ENCODE measurements at regions not wholly inside any gene's neighbourhood (a gene's known extent, or its start where the extent isn't known, plus 50 kb on each side); places are given as distances from the start of the nearest gene placed in this dataset.
A peak's percentile ranks its signal among the peaks of the same experiment; 100 is the strongest.

- peak overlapping the region; percentile 86 for H3K27ac ChIP-seq (ENCODE audit: low read depth, low read length)
- peak overlapping the region; percentile 10; the same call in 1 of the 2 replicates for H3K4me3 ChIP-seq (ENCODE audit: low read depth, low read length)
These were observed 84.6 kb upstream of the MAX start for GRCh38 chr14:65186951-65187350.

GRCh38 chr14:65187421-65188049 lies 85.2 kb upstream of the MAX start:
- Histone ChIP-seq H3K27ac (ENCODE audit: low read depth, low read length) (peak overlapping the region; percentile 86), H3K9ac (ENCODE audit: low read depth, low read length) (no peak overlapping the region), H3K27me3 (ENCODE audit: control insufficient read depth, insufficient read depth, low read length) (peaks cover 9% of the 10 kb centered on the region; the same call in 1 of the 2 replicates), H3K4me1 (ENCODE audit: control insufficient read depth, insufficient read depth, low read length) (peaks cover 32% of the 10 kb centered on the region), H3K36me3 (ENCODE audit: control insufficient read depth, insufficient read depth, low read length) (no peaks in the 10 kb centered on the region), H3K4me3 (ENCODE audit: low read depth, low read length) (peak overlapping the region; percentile 10; the same call in 1 of the 2 replicates), H3K9me3 (ENCODE audit: control insufficient read depth, insufficient read depth, low read length) (0 out of 2 replicates have a peak, but pooled peaks cover under 1% of the 10 kb centered on the region)

More at GRCh38 chr14:65186951-65187350, 84.6 kb upstream of the MAX start:
- Histone ChIP-seq H3K36me3 (ENCODE audit: control insufficient read depth, insufficient read depth, low read length) (no peaks in the 10 kb centered on the region), H3K4me1 (ENCODE audit: control insufficient read depth, insufficient read depth, low read length) (peaks cover 32% of the 10 kb centered on the region), H3K9me3 (ENCODE audit: control insufficient read depth, insufficient read depth, low read length) (peaks cover 6% of the 10 kb centered on the region), H3K9ac (ENCODE audit: low read depth, low read length) (no peak overlapping the region), H3K27me3 (ENCODE audit: control insufficient read depth, insufficient read depth, low read length) (peaks cover 9% of the 10 kb centered on the region; the same call in 1 of the 2 replicates)

GRCh38 chr14:65190312-65190711 lies 88.0 kb upstream of the MAX start:
- Histone ChIP-seq H3K36me3 (ENCODE audit: control insufficient read depth, insufficient read depth, low read length) (no peaks in the 10 kb centered on the region), H3K27me3 (ENCODE audit: control insufficient read depth, insufficient read depth, low read length) (peaks cover 5% of the 10 kb centered on the region; the same call in 1 of the 2 replicates), H3K9me3 (ENCODE audit: control insufficient read depth, insufficient read depth, low read length) (no peaks in the 10 kb centered on the region), H3K27ac (ENCODE audit: low read depth, low read length) (no peak overlapping the region), H3K4me3 (ENCODE audit: low read depth, low read length) (no peak overlapping the region), H3K4me1 (ENCODE audit: control insufficient read depth, insufficient read depth, low read length) (peaks cover 25% of the 10 kb centered on the region), H3K9ac (ENCODE audit: low read depth, low read length) (no peak overlapping the region)

- Histone ChIP-seq H3K27me3 (ENCODE audit: control insufficient read depth, insufficient read depth, low read length) (no peaks in the 10 kb centered on the region; the same call in 1 of the 2 replicates), H3K9me3 (ENCODE audit: control insufficient read depth, insufficient read depth, low read length) (no peaks in the 10 kb centered on the region), H3K27ac (ENCODE audit: low read depth, low read length) (no peak overlapping the region), H3K36me3 (ENCODE audit: control insufficient read depth, insufficient read depth, low read length) (no peaks in the 10 kb centered on the region), H3K4me3 (ENCODE audit: low read depth, low read length) (no peak overlapping the region), H3K9ac (ENCODE audit: low read depth, low read length) (no peak overlapping the region), H3K4me1 (ENCODE audit: control insufficient read depth, insufficient read depth, low read length) (peaks cover 16% of the 10 kb centered on the region)
These were observed 89.4 kb upstream of the MAX start for GRCh38 chr14:65191716-65192115.

- Histone ChIP-seq H3K27ac (ENCODE audit: low read depth, low read length) (no peak overlapping the region), H3K4me1 (ENCODE audit: control insufficient read depth, insufficient read depth, low read length) (peaks cover 6% of the 10 kb centered on the region), H3K9ac (ENCODE audit: low read depth, low read length) (no peak overlapping the region), H3K36me3 (ENCODE audit: control insufficient read depth, insufficient read depth, low read length) (no peaks in the 10 kb centered on the region), H3K27me3 (ENCODE audit: control insufficient read depth, insufficient read depth, low read length) (no peaks in the 10 kb centered on the region; the same call in 1 of the 2 replicates), H3K9me3 (ENCODE audit: control insufficient read depth, insufficient read depth, low read length) (no peaks in the 10 kb centered on the region), H3K4me3 (ENCODE audit: low read depth, low read length) (no peak overlapping the region)
These were observed 90.4 kb upstream of the MAX start for GRCh38 chr14:65192686-65193085.

- H3K9ac ChIP-seq (ENCODE audit: low read depth, low read length): no peak overlapping the region
- no peaks in the 10 kb centered on the region for H3K36me3 ChIP-seq (ENCODE audit: control insufficient read depth, insufficient read depth, low read length)
- H3K27ac ChIP-seq (ENCODE audit: low read depth, low read length): no peak overlapping the region
- no peaks in the 10 kb centered on the region; the same call in 1 of the 2 replicates for H3K27me3 ChIP-seq (ENCODE audit: control insufficient read depth, insufficient read depth, low read length)
- H3K4me1 ChIP-seq (ENCODE audit: control insufficient read depth, insufficient read depth, low read length): no peaks in the 10 kb centered on the region; the same call in 1 of the 2 replicates
- no peak overlapping the region for H3K4me3 ChIP-seq (ENCODE audit: low read depth, low read length)
- H3K9me3 ChIP-seq (ENCODE audit: control insufficient read depth, insufficient read depth, low read length): no peaks in the 10 kb centered on the region
These were observed 91.7 kb upstream of the MAX start for GRCh38 chr14:65193916-65194590.

- Histone ChIP-seq H3K27me3 (ENCODE audit: control insufficient read depth, insufficient read depth, low read length) (no peaks in the 10 kb centered on the region; the same call in 1 of the 2 replicates), H3K4me3 (ENCODE audit: low read depth, low read length) (no peak overlapping the region), H3K9ac (ENCODE audit: low read depth, low read length) (no peak overlapping the region), H3K4me1 (ENCODE audit: control insufficient read depth, insufficient read depth, low read length) (no peaks in the 10 kb centered on the region; the same call in 1 of the 2 replicates), H3K9me3 (ENCODE audit: control insufficient read depth, insufficient read depth, low read length) (no peaks in the 10 kb centered on the region), H3K27ac (ENCODE audit: low read depth, low read length) (no peak overlapping the region), H3K36me3 (ENCODE audit: control insufficient read depth, insufficient read depth, low read length) (no peaks in the 10 kb centered on the region)
These were observed 92.9 kb upstream of the MAX start for GRCh38 chr14:65195042-65195719.

GRCh38 chr14:65198346-65198745 lies 96.0 kb upstream of the MAX start:
- Histone ChIP-seq H3K27me3 (ENCODE audit: control insufficient read depth, insufficient read depth, low read length) (no peaks in the 10 kb centered on the region), H3K4me1 (ENCODE audit: control insufficient read depth, insufficient read depth, low read length) (no peaks in the 10 kb centered on the region), H3K9ac (ENCODE audit: low read depth, low read length) (no peak overlapping the region), H3K9me3 (ENCODE audit: control insufficient read depth, insufficient read depth, low read length) (no peaks in the 10 kb centered on the region), H3K36me3 (ENCODE audit: control insufficient read depth, insufficient read depth, low read length) (no peaks in the 10 kb centered on the region), H3K4me3 (ENCODE audit: low read depth, low read length) (no peak overlapping the region), H3K27ac (ENCODE audit: low read depth, low read length) (no peak overlapping the region)

GRCh38 chr14:65200454-65200853 lies 98.1 kb upstream of the MAX start:
- H3K27ac ChIP-seq (ENCODE audit: low read depth, low read length): no peak overlapping the region
- H3K4me1 ChIP-seq (ENCODE audit: control insufficient read depth, insufficient read depth, low read length): 0 out of 2 replicates have a peak, but pooled peaks cover 2% of the 10 kb centered on the region
- no peaks in the 10 kb centered on the region for H3K9me3 ChIP-seq (ENCODE audit: control insufficient read depth, insufficient read depth, low read length)

GRCh38 chr14:65203574-65203973 lies 101.3 kb upstream of the MAX start:
- H3K9me3 ChIP-seq (ENCODE audit: control insufficient read depth, insufficient read depth, low read length): no peaks in the 10 kb centered on the region
- no peaks in the 10 kb centered on the region for H3K36me3 ChIP-seq (ENCODE audit: control insufficient read depth, insufficient read depth, low read length)
- no peak overlapping the region for H3K4me3 ChIP-seq (ENCODE audit: low read depth, low read length)
- no peak overlapping the region for H3K9ac ChIP-seq (ENCODE audit: low read depth, low read length)
- 0 out of 2 replicates have a peak, but pooled peaks cover 2% of the 10 kb centered on the region for H3K4me1 ChIP-seq (ENCODE audit: control insufficient read depth, insufficient read depth, low read length)
- H3K27me3 ChIP-seq (ENCODE audit: control insufficient read depth, insufficient read depth, low read length): no peaks in the 10 kb centered on the region
- H3K27ac ChIP-seq (ENCODE audit: low read depth, low read length): no peak overlapping the region

More at GRCh38 chr14:65200454-65200853, 98.1 kb upstream of the MAX start:
- Histone ChIP-seq H3K4me3 (ENCODE audit: low read depth, low read length) (no peak overlapping the region), H3K9ac (ENCODE audit: low read depth, low read length) (no peak overlapping the region), H3K27me3 (ENCODE audit: control insufficient read depth, insufficient read depth, low read length) (no peaks in the 10 kb centered on the region), H3K36me3 (ENCODE audit: control insufficient read depth, insufficient read depth, low read length) (no peaks in the 10 kb centered on the region)

Measured in HUES48 (cell line).